GM12878 (cell line): ENCODE measurements at regions not wholly inside any gene's neighbourhood (a gene's known extent, or its start where the extent isn't known, plus 50 kb on each side); places are given as distances from the start of the nearest gene placed in this dataset.

Experiments used
- ATAC-seq: fragments of 200-7000 bp; cut with Tn5 transposase; 3 replicates; pipeline ENCODE4 v1.9.1; 2020; ENCODE audit warnings: mild to moderate bottlenecking, moderate library complexity
- BruUV-seq: library from RNA; stranded (reverse); fragments of 400-500 nt; replicated peaks from 2 replicates; lab custom pipeline; 2021; lab: Mats Ljungman, UMichigan
- CTCF ChIA-PET: fragments of 300-600 bp; sonication (Branson Sonifier 250); formaldehyde crosslinking; extraction: SDS; loops from one replicate; lab custom pipeline; 2021; ENCODE audit warnings: inconsistent platforms; lab: Yijun Ruan, JAX
- POLR2A ChIA-PET: fragments of 350-600 bp; formaldehyde crosslinking; extraction: SDS; loops from one replicate; lab custom pipeline; 2021; ENCODE audit warnings: inconsistent platforms; lab: Charles Lee
- RAD21 ChIA-PET: fragments of 300-600 bp; sonication (Branson Sonifier 250); formaldehyde crosslinking; loops from one replicate; lab custom pipeline; 2023; ENCODE audit warnings: antibody characterized with exemption; ENCODE audit not compliant: unreplicated experiment; lab: Charles Lee
- SMC1A ChIA-PET: fragments of 300-600 bp; sonication (Branson Sonifier 250); formaldehyde crosslinking; loops from one replicate; lab custom pipeline; 2023; ENCODE audit not compliant: unreplicated experiment, uncharacterized antibody; lab: Charles Lee
- DNase-seq: peaks from one replicate; pipeline ENCODE4 v3.0.0-alpha.2; 2011; ENCODE audit warnings: low read depth, low spot score
- FAIRE-seq: peaks from 3 replicates; lab custom pipeline; 2011; peaks lifted over from hg19 to GRCh38; lab: Jason Lieb, UNC
- H2AFZ ChIP-seq: 2 replicates; pipeline ENCODE4 v1.6.0; 2011; ENCODE audit warnings: low read depth, low read length, control low read depth; ENCODE audit not compliant: control insufficient read depth
- H3K27ac ChIP-seq: 2 replicates; pipeline ENCODE4 v1.5.1; 2011; ENCODE audit warnings: control low read depth; ENCODE audit not compliant: control insufficient read depth, insufficient read depth
- H3K27me3 ChIP-seq, 2 experiments: replicated peaks in 1 of 2; 2 replicates each; pipeline versions ENCODE4 v1.6.0 to v1.6.1; 2011; ENCODE audit warnings: low read length in 1 of 2; ENCODE audit not compliant: control insufficient read depth in 2 of 2, insufficient read depth in 2 of 2
- H3K36me3 ChIP-seq, 2 experiments: 2 replicates each; pipeline ENCODE4 v1.5.1; 2011; ENCODE audit warnings: low read length in 1 of 2; ENCODE audit not compliant: control insufficient read depth in 2 of 2, insufficient read depth in 2 of 2
- H3K4me1 ChIP-seq: 2 replicates; pipeline ENCODE4 v1.6.1; 2011; ENCODE audit warnings: mild to moderate bottlenecking, low read length, moderate library complexity, mixed read lengths; ENCODE audit not compliant: control insufficient read depth, insufficient read depth
- H3K4me2 ChIP-seq: 2 replicates; pipeline ENCODE4 v1.6.0; 2011; ENCODE audit warnings: control low read depth; ENCODE audit not compliant: control insufficient read depth, insufficient read depth
- H3K4me3 ChIP-seq: fragments of 200-600 bp; sonication (generic); 2 replicates; pipeline ENCODE4 v1.5.1; 2016
- H3K79me2 ChIP-seq: 2 replicates; pipeline ENCODE4 v1.6.0; 2011; ENCODE audit warnings: low read length; ENCODE audit not compliant: control insufficient read depth, insufficient read depth
- H3K9ac ChIP-seq: 2 replicates; pipeline ENCODE4 v1.8.0; 2011; ENCODE audit warnings: low read length, control low read depth, mixed read lengths; ENCODE audit not compliant: control insufficient read depth, insufficient read depth
- H3K9me3 ChIP-seq: replicated peaks from 3 replicates; pipeline ENCODE4 v1.5.1; 2011; ENCODE audit warnings: mild to moderate bottlenecking, low read length; ENCODE audit not compliant: control insufficient read depth, insufficient read depth
- H4K20me1 ChIP-seq: 2 replicates; pipeline ENCODE4 v1.6.0; 2011; ENCODE audit not compliant: control insufficient read depth, insufficient read depth
- CHD1 ChIP-seq: IDR thresholded peaks from 2 replicates; pipeline ENCODE4 v1.6.1; 2012; ENCODE audit warnings: low read depth, low read length, improper control_type of control experiment
- CREM ChIP-seq: IDR thresholded peaks from 2 replicates; pipeline ENCODE4 v1.6.1; 2014; ENCODE audit warnings: antibody characterized with exemption, low read depth
- REST ChIP-seq: IDR thresholded peaks from 2 replicates; pipeline ENCODE4 v1.6.1; 2012; ENCODE audit warnings: mild to moderate bottlenecking, low read depth, low read length
- TAF1 ChIP-seq: IDR thresholded peaks from 2 replicates; pipeline ENCODE4 v1.6.1; 2011; ENCODE audit warnings: mild to moderate bottlenecking, low read depth, low read length, borderline replicate concordance
- USF1 ChIP-seq: IDR thresholded peaks from 2 replicates; pipeline ENCODE4 v1.6.1; 2011; ENCODE audit warnings: borderline replicate concordance, low read depth, mild to moderate bottlenecking, moderate library complexity, mixed read lengths, low read length; ENCODE audit not compliant: insufficient read depth; ENCODE audit errors: extremely low read length
- ZBTB33 ChIP-seq: fragments of 450-650 bp; IDR thresholded peaks from 2 replicates; pipeline ENCODE4 v1.6.1; 2017; ENCODE audit warnings: mild to moderate bottlenecking
- WGBS: methylation state at CpG from one replicate; pipeline ENCODE4 v1.1.6; 2016; ENCODE audit warnings: low lambda C conversion rate; ENCODE audit not compliant: insufficient replicate concordance, insufficient coverage; ENCODE audit errors: missing lambda C conversion rate; 5-methylcytosine and 5-hydroxymethylcytosine counted together
- in situ Hi-C: fragments of 300-500 bp; cut with MboI; formaldehyde crosslinking; loops from 9 replicates; pipeline ENCODE4 v1.14.3; 2018; ENCODE audit warnings: mixed read lengths
- intact Hi-C: fragments of 100-400 bp; cut with micrococcal nuclease; formaldehyde crosslinking; loops from one replicate; pipeline ENCODE4 v1.14.2; 2022; ENCODE audit not compliant: unreplicated experiment
- TF ChIP-seq, protein P1 (sequence below): fragments of 450-650 bp; IDR thresholded peaks from 2 replicates; pipeline ENCODE4 v1.6.1; 2018; ENCODE audit warnings: borderline replicate concordance, mild to moderate bottlenecking; ENCODE audit not compliant: partially characterized antibody
- TF ChIP-seq, protein P2 (sequence below): IDR thresholded peaks from 2 replicates; pipeline ENCODE4 v1.6.1; 2012; ENCODE audit warnings: improper control_type of control experiment, low read depth, low read length; ENCODE audit not compliant: insufficient replicate concordance

DNA sequence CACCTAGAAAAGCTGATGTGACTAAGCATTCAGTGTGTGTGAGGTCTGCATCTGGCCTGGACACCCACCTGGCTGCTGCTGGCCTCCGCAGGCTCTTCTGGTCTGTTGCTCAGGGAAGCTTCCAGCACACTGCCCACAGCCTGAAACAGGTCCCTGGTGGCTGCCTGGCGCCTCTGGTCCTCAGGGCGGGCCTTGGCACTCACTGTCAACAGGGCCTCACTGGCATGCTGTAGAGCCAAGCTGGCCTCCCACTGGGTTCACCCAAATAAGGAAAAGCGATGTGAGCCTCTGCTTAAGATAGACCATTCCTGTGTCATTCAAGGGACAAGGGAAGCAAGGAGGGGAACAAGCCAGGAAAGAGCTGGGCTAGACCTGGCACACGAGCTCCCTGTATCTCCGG lies 70.6 kb upstream of the BCO1 start:
- Histone ChIP-seq H3K4me1 (no peaks in the 10 kb centered on the region), H3K27ac (no peak overlapping the region), H3K36me3 (no peaks in the 10 kb centered on the region), H3K79me2 (no peaks in the 10 kb centered on the region), H3K9me3 (no peaks in the 10 kb centered on the region), H3K9ac (no peak overlapping the region), H3K4me2 (no peak overlapping the region), H3K4me3 (no peak overlapping the region), H4K20me1 (no peaks in the 10 kb centered on the region), H2AFZ (no peak overlapping the region), H3K27me3 (no peaks in the 10 kb centered on the region)
- 16% methylated on average over 6 of the region's 6 CpGs for WGBS
- FAIRE-seq = no peak
- no peak for ATAC-seq
- ChIA-PET POLR2A (no interaction called here), SMC1A (no interaction called here), RAD21 (no interaction called here), CTCF (no interaction called here)
- in situ Hi-C loops (no loop called here), intact Hi-C loops (no loop called here)
- no TSS peak for BruUV-seq
- DNase-seq = no peak
- no peak for TF ChIP-seq ZBTB33
- TF ChIP-seq CHD1 = no peak
- TF ChIP-seq, protein P1, sequence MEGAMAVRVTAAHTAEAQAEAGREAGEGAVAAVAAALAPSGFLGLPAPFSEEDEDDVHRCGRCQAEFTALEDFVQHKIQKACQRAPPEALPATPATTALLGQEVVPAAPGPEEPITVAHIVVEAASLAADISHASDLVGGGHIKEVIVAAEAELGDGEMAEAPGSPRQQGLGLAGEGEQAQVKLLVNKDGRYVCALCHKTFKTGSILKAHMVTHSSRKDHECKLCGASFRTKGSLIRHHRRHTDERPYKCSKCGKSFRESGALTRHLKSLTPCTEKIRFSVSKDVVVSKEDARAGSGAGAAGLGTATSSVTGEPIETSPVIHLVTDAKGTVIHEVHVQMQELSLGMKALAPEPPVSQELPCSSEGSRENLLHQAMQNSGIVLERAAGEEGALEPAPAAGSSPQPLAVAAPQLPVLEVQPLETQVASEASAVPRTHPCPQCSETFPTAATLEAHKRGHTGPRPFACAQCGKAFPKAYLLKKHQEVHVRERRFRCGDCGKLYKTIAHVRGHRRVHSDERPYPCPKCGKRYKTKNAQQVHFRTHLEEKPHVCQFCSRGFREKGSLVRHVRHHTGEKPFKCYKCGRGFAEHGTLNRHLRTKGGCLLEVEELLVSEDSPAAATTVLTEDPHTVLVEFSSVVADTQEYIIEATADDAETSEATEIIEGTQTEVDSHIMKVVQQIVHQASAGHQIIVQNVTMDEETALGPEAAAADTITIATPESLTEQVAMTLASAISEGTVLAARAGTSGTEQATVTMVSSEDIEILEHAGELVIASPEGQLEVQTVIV = no peak
- TF ChIP-seq REST = no peak
- no peak for TF ChIP-seq TAF1
- TF ChIP-seq, protein P2, sequence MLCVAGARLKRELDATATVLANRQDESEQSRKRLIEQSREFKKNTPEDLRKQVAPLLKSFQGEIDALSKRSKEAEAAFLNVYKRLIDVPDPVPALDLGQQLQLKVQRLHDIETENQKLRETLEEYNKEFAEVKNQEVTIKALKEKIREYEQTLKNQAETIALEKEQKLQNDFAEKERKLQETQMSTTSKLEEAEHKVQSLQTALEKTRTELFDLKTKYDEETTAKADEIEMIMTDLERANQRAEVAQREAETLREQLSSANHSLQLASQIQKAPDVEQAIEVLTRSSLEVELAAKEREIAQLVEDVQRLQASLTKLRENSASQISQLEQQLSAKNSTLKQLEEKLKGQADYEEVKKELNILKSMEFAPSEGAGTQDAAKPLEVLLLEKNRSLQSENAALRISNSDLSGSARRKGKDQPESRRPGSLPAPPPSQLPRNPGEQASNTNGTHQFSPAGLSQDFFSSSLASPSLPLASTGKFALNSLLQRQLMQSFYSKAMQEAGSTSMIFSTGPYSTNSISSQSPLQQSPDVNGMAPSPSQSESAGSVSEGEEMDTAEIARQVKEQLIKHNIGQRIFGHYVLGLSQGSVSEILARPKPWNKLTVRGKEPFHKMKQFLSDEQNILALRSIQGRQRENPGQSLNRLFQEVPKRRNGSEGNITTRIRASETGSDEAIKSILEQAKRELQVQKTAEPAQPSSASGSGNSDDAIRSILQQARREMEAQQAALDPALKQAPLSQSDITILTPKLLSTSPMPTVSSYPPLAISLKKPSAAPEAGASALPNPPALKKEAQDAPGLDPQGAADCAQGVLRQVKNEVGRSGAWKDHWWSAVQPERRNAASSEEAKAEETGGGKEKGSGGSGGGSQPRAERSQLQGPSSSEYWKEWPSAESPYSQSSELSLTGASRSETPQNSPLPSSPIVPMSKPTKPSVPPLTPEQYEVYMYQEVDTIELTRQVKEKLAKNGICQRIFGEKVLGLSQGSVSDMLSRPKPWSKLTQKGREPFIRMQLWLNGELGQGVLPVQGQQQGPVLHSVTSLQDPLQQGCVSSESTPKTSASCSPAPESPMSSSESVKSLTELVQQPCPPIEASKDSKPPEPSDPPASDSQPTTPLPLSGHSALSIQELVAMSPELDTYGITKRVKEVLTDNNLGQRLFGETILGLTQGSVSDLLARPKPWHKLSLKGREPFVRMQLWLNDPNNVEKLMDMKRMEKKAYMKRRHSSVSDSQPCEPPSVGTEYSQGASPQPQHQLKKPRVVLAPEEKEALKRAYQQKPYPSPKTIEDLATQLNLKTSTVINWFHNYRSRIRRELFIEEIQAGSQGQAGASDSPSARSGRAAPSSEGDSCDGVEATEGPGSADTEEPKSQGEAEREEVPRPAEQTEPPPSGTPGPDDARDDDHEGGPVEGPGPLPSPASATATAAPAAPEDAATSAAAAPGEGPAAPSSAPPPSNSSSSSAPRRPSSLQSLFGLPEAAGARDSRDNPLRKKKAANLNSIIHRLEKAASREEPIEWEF = no peak
- no peak for TF ChIP-seq CREM
- TF ChIP-seq USF1 = no peak
